K562 (cell line): ENCODE measurements at regions not wholly inside any gene's neighbourhood (a gene's known extent, or its start where the extent isn't known, plus 50 kb on each side); places are given as distances from the start of the nearest gene placed in this dataset.

Experiments
- ATAC-seq: fragments of 200-7000 bp; cut with Tn5 transposase; 3 replicates; pipeline ENCODE4 v1.9.1; 2020; ENCODE audit warnings: moderate library complexity
- BruUV-seq: library from RNA; stranded (reverse); fragments of 400-500 nt; replicated peaks from 2 replicates; lab custom pipeline; 2021; lab: Mats Ljungman, UMichigan
- CTCF ChIA-PET: fragments of 300-600 bp; formaldehyde crosslinking; extraction: SDS; loops from one replicate; lab custom pipeline; 2021; ENCODE audit warnings: low intra/inter-chr PET ratio; lab: Yijun Ruan, JAX
- POLR2A ChIA-PET: fragments of 300-600, 350-650 bp; sonication (Branson Sonifier 250); formaldehyde crosslinking; extraction: SDS; loops from one replicate; lab custom pipeline; 2021; ENCODE audit warnings: antibody characterized with exemption, inconsistent platforms; lab: Yijun Ruan, JAX
- DNase-seq, 4 experiments: peaks; one replicate each; pipeline versions ENCODE4 v3.0.0 to v3.0.0-alpha.2; 2011 to 2018; ENCODE audit warnings: low spot score in 3 of 4, mixed read lengths in 3 of 4; ENCODE audit errors: extremely low read depth in 1 of 4
- FAIRE-seq: peaks from 2 replicates; lab custom pipeline; 2011; peaks lifted over from hg19 to GRCh38; lab: Jason Lieb, UNC
- H2AFZ ChIP-seq: 2 replicates; pipeline ENCODE4 v1.6.0; 2011; ENCODE audit warnings: low read depth, low read length, control low read depth, inconsistent platforms
- H3K27ac ChIP-seq: fragments of 200-600 bp; 3 replicates; pipeline ENCODE4 v1.8.0; 2011; ENCODE audit warnings: low read depth, mild to moderate bottlenecking, control low read depth, inconsistent platforms, low read length, moderate library complexity, mixed read lengths; ENCODE audit errors: extremely low read depth
- H3K27me3 ChIP-seq, 2 experiments: fragments of 300-600 bp in 1 of 2; 2 replicates in 1 of 2; 3 replicates in 1 of 2; pipeline versions ENCODE4 v1.6.0 to v1.8.0; 2011; ENCODE audit warnings: inconsistent platforms in 2 of 2, low read length in 2 of 2, mild to moderate bottlenecking in 1 of 2, mixed read lengths in 1 of 2, moderate library complexity in 1 of 2; ENCODE audit not compliant: control insufficient read depth in 2 of 2, insufficient read depth in 2 of 2
- H3K36me3 ChIP-seq: fragments of 300-600 bp; 3 replicates; pipeline ENCODE4 v1.8.0; 2011; ENCODE audit warnings: mild to moderate bottlenecking, low read length, inconsistent platforms; ENCODE audit not compliant: control insufficient read depth, insufficient read depth
- H3K4me1 ChIP-seq, 2 experiments: fragments of 200-600 bp in 1 of 2; replicated peaks in 1 of 2; 2 replicates in 1 of 2; 3 replicates in 1 of 2; pipeline versions ENCODE4 v1.5.1 to v1.8.0; 2011; ENCODE audit warnings: inconsistent platforms in 2 of 2, low read length in 2 of 2, mild to moderate bottlenecking in 1 of 2, mixed read lengths in 1 of 2, moderate library complexity in 1 of 2; ENCODE audit not compliant: control insufficient read depth in 2 of 2, insufficient read depth in 2 of 2
- H3K4me2 ChIP-seq: 2 replicates; pipeline ENCODE4 v1.6.1; 2011; ENCODE audit warnings: low read length, control low read depth, inconsistent platforms, mixed read lengths; ENCODE audit not compliant: insufficient read depth
- H3K4me3 ChIP-seq: fragments of 200-600 bp; sonication (generic), shearing (Covaris generic); 2 replicates; pipeline ENCODE4 v1.5.1; 2016; ENCODE audit warnings: control low read depth, inconsistent platforms
- H3K79me2 ChIP-seq: fragments of 200-600 bp; 3 replicates; pipeline ENCODE4 v1.8.0; 2011; ENCODE audit warnings: low read length, inconsistent platforms; ENCODE audit not compliant: control insufficient read depth, insufficient read depth
- H3K9ac ChIP-seq, 2 experiments: 2 replicates each; pipeline versions ENCODE4 v1.6.0 to v1.6.1; 2011; ENCODE audit warnings: low read depth in 2 of 2, low read length in 2 of 2, control low read depth in 1 of 2, inconsistent platforms in 1 of 2, mild to moderate bottlenecking in 1 of 2, mixed read lengths in 1 of 2; ENCODE audit not compliant: insufficient read depth in 1 of 2
- H3K9me1 ChIP-seq: one replicate; pipeline ENCODE4 v1.6.0; 2011; ENCODE audit warnings: inconsistent platforms, mild to moderate bottlenecking, low read length, moderate library complexity; ENCODE audit not compliant: control insufficient read depth, insufficient read depth
- H3K9me3 ChIP-seq: replicated peaks from 2 replicates; pipeline ENCODE4 v1.5.1; 2011; ENCODE audit warnings: low read depth, low read length, inconsistent platforms; ENCODE audit not compliant: control insufficient read depth, insufficient read depth
- H4K20me1 ChIP-seq: replicated peaks from 2 replicates; pipeline ENCODE4 v1.6.1; 2011; ENCODE audit warnings: low read length, inconsistent platforms, mixed read lengths; ENCODE audit not compliant: control insufficient read depth, insufficient read depth
- CBX2 ChIP-seq: fragments of 200-600 bp; sonication (generic); IDR thresholded peaks from one replicate; pipeline ENCODE4 v1.6.1; 2012; ENCODE audit warnings: mild to moderate bottlenecking, low read length, inconsistent platforms; ENCODE audit not compliant: insufficient read depth, poor library complexity, severe bottlenecking
- CEBPZ ChIP-seq: fragments of 150-350 bp; IDR thresholded peaks from 2 replicates; pipeline ENCODE4 v1.6.1; 2014; ENCODE audit warnings: low read depth, mild to moderate bottlenecking, low read length, borderline replicate concordance
- CREM ChIP-seq: IDR thresholded peaks from 2 replicates; pipeline ENCODE4 v1.6.1; 2014; ENCODE audit warnings: antibody characterized with exemption, low read depth
- CUX1 ChIP-seq: fragments of 200-800 bp; sonication (Bioruptor generic); IDR thresholded peaks from 2 replicates; pipeline ENCODE4 v1.6.1; 2016; ENCODE audit warnings: missing genetic modification characterization, missing compliant biosample characterization
- KAT2B ChIP-seq: IDR thresholded peaks from one replicate; pipeline ENCODE4 v1.6.1; 2012; ENCODE audit warnings: low read depth, mild to moderate bottlenecking, control low read depth, inconsistent platforms, low read length, moderate library complexity
- KAT8 ChIP-seq: fragments of 450-650 bp; IDR thresholded peaks from 2 replicates; pipeline ENCODE4 v1.6.1; 2016; ENCODE audit warnings: low read depth, mild to moderate bottlenecking
- MAFF ChIP-seq: IDR thresholded peaks from 2 replicates; pipeline ENCODE4 v1.6.1; 2012; ENCODE audit warnings: low read length, improper control_type of control experiment
- MNT ChIP-seq, 2 experiments: fragments of 450-650 bp; conservative IDR thresholded peaks; 2 replicates each; pipeline ENCODE4 v1.6.1; 2017; ENCODE audit warnings: mild to moderate bottlenecking in 2 of 2, moderate library complexity in 2 of 2
- NCOA6 ChIP-seq: fragments of 450-650 bp; IDR thresholded peaks from 2 replicates; pipeline ENCODE4 v1.6.1; 2017; ENCODE audit warnings: mild to moderate bottlenecking
- SREBF1 ChIP-seq: fragments of 150-350 bp; IDR thresholded peaks from 2 replicates; pipeline ENCODE4 v1.6.1; 2014; ENCODE audit warnings: antibody characterized with exemption, low read depth, low read length, borderline replicate concordance
- THAP7 ChIP-seq: fragments of 250-450 bp; sonication (Bioruptor Pico); IDR thresholded peaks from 2 replicates; pipeline ENCODE4 v1.5.0; 2021
- ZFP30 ChIP-seq: fragments of 250-450 bp; sonication (Bioruptor Pico); IDR thresholded peaks from 2 replicates; pipeline ENCODE4 v1.8.0; 2022; ENCODE audit warnings: moderate library complexity, mild to moderate bottlenecking, inconsistent platforms, borderline replicate concordance
- ZNF316 ChIP-seq: fragments of 450-650 bp; IDR thresholded peaks from 2 replicates; pipeline ENCODE4 v1.6.1; 2016
- WGBS: fragments of 100-300 bp; shearing (Covaris generic); methylation state at CpG from one replicate; pipeline ENCODE4 v1.1.6; 2016; ENCODE audit warnings: low coverage, mixed read lengths; ENCODE audit not compliant: insufficient coverage; ENCODE audit errors: missing lambda C conversion rate; 5-methylcytosine and 5-hydroxymethylcytosine counted together
- in situ Hi-C: fragments of 300-500 bp; cut with MboI; formaldehyde crosslinking; loops from 4 replicates; pipeline ENCODE4 v1.15.0; 2018; ENCODE audit warnings: inconsistent platforms, mixed read lengths
- intact Hi-C: fragments of 100-400 bp; cut with micrococcal nuclease; formaldehyde crosslinking; loops from 2 replicates; pipeline ENCODE4 v1.14.2; 2022

- no peak for DNase-seq
- Histone ChIP-seq H3K4me2 (no peak overlapping the region), H3K9me3 (0 out of 2 replicates have a peak, but pooled peaks cover 2% of the 10 kb centered on the region), H3K36me3 (no peaks in the 10 kb centered on the region), H3K4me1 (no peaks in the 10 kb centered on the region), H3K9me1 (no peaks in the 10 kb centered on the region), H3K27me3 (no peaks in the 10 kb centered on the region), H3K9ac (no peak overlapping the region), H2AFZ (no peak overlapping the region), H3K27ac (no peak overlapping the region), H3K79me2 (no peaks in the 10 kb centered on the region), H3K4me3 (no peak overlapping the region), H4K20me1 (no peaks in the 10 kb centered on the region)
- no peak for FAIRE-seq
- intact Hi-C loops = no loop called here
- no peak for ATAC-seq
- in situ Hi-C loops = no loop called here
- no TSS peak for BruUV-seq
- WGBS = 3% methylated on average over 4 of the region's 4 CpGs
- ChIA-PET CTCF (no interaction called here), POLR2A (no interaction called here)
- no peak for TF ChIP-seq CBX2
- no peak for TF ChIP-seq MNT (conservative IDR thresholded peaks at IDR 0.05)
- no peak for TF ChIP-seq ZFP30 (CRISPR knock-in tag)
- TF ChIP-seq NCOA6 = no peak
- no peak for TF ChIP-seq CREM
- no peak for TF ChIP-seq THAP7 (CRISPR knock-in tag)
- no peak for TF ChIP-seq SREBF1
- no peak for TF ChIP-seq CEBPZ
- TF ChIP-seq MAFF = no peak
- no peak for TF ChIP-seq KAT2B
- TF ChIP-seq KAT8 = no peak
- no peak for TF ChIP-seq CUX1 (CRISPR knock-in tag)
- TF ChIP-seq ZNF316 = no peak
Observed at GRCh38 chr2:164302786-164303185, 318.5 kb downstream of the GRB14 start.
